PC-9 (cell line): ENCODE measurements at regions not wholly inside any gene's neighbourhood (a gene's known extent, or its start where the extent isn't known, plus 50 kb on each side); places are given as distances from the start of the nearest gene placed in this dataset.

Experiments
- CTCF ChIP-seq: fragments of 200-600 bp; sonication (generic); conservative IDR thresholded peaks from 2 replicates; pipeline ENCODE4 v1.6.1; 2017; ENCODE audit warnings: mixed run types, antibody characterized with exemption, mild to moderate bottlenecking, moderate library complexity
- EZH2 ChIP-seq: fragments of 200-600 bp; sonication (generic); IDR thresholded peaks from 2 replicates; pipeline ENCODE4 v1.8.0; 2017; ENCODE audit warnings: antibody characterized with exemption, low read depth

- TF ChIP-seq CTCF (no peak), EZH2 (no peak)
These were observed 109.2 kb downstream of the GJA1 start for GRCh38 chr6:121544691-121545090.
